ENCODE measurements at regions not wholly inside any gene's neighbourhood (a gene's known extent, or its start where the extent isn't known, plus 50 kb on each side); places are given as distances from the start of the nearest gene placed in this dataset.

GRCh38 chr7:72466797-72467196, 54.7 kb upstream of the CALN1 start:
- no peaks in the 10 kb centered on the region for H3K4me1 Mint-ChIP-seq (ENCODE audit: unreplicated experiment)
- H3K27ac Mint-ChIP-seq, result no peak overlapping the region
- no peak overlapping the region for H3K4me3 Mint-ChIP-seq
- peaks cover 27% of the 10 kb centered on the region for H3K27me3 Mint-ChIP-seq
- peaks cover 11% of the 10 kb centered on the region for H3K9me3 Mint-ChIP-seq
- DNase-seq (ENCODE audit: extremely low spot score, unreplicated experiment), result no peak
- TF ChIP-seq CTCF (conservative IDR thresholded peaks at IDR 0.05), result no peak
- H3K36me3 Mint-ChIP-seq, result no peaks in the 10 kb centered on the region

GRCh38 chr7:72465521-72465920, 53.4 kb upstream of the CALN1 start:
- peaks cover 11% of the 10 kb centered on the region for H3K9me3 Mint-ChIP-seq
- H3K4me1 Mint-ChIP-seq (ENCODE audit: unreplicated experiment), result no peaks in the 10 kb centered on the region
- peaks cover 31% of the 10 kb centered on the region for H3K27me3 Mint-ChIP-seq
- H3K27ac Mint-ChIP-seq, result no peak overlapping the region
- DNase-seq (ENCODE audit: extremely low spot score, unreplicated experiment), result no peak
- no peaks in the 10 kb centered on the region for H3K36me3 Mint-ChIP-seq
- no peak for TF ChIP-seq CTCF (conservative IDR thresholded peaks at IDR 0.05)
- H3K4me3 Mint-ChIP-seq, result no peak overlapping the region

GRCh38 chr7:72462311-72462710, 50.2 kb upstream of the CALN1 start:
- TF ChIP-seq CTCF (conservative IDR thresholded peaks at IDR 0.05), result no peak
- no peak for DNase-seq (ENCODE audit: extremely low spot score, unreplicated experiment)
- peaks cover 27% of the 10 kb centered on the region for H3K27me3 Mint-ChIP-seq
- H3K9me3 Mint-ChIP-seq, result no peaks in the 10 kb centered on the region
- H3K27ac Mint-ChIP-seq, result no peak overlapping the region
- no peak overlapping the region for H3K4me3 Mint-ChIP-seq
- H3K4me1 Mint-ChIP-seq (ENCODE audit: unreplicated experiment), result no peaks in the 10 kb centered on the region
- no peaks in the 10 kb centered on the region for H3K36me3 Mint-ChIP-seq

Measured in type B pancreatic cell (in vitro differentiated cells).